HEK293 (cell line): ENCODE measurements at regions not wholly inside any gene's neighbourhood (a gene's known extent, or its start where the extent isn't known, plus 50 kb on each side); places are given as distances from the start of the nearest gene placed in this dataset.

Experiments
- CTCF ChIA-PET: fragments of 350-600 bp; formaldehyde crosslinking; extraction: SDS; loops from one replicate; lab custom pipeline; 2021; ENCODE audit warnings: antibody characterized with exemption; lab: Yijun Ruan, JAX
- POLR2A ChIA-PET: fragments of 300-600 bp; formaldehyde crosslinking; extraction: SDS; loops from one replicate; lab custom pipeline; 2020; ENCODE audit warnings: antibody characterized with exemption, inconsistent platforms; lab: Yijun Ruan, JAX
- H3K27ac ChIP-seq: fragments of 200-500 bp; sonication (Bioruptor generic); 2 replicates; pipeline ENCODE4 v1.5.1; 2014; ENCODE audit warnings: low read depth, low read length, control low read depth, inconsistent platforms; ENCODE audit errors: extremely low read depth
- H3K36me3 ChIP-seq, 2 experiments: fragments of 200-500 bp in 1 of 2; sonication (Bioruptor generic) in 1 of 2; 1 replicate in 1 of 2; 2 replicates in 1 of 2; pipeline ENCODE4 v1.5.1; 2014 to 2017; ENCODE audit warnings: inconsistent platforms in 2 of 2, low read length in 2 of 2; ENCODE audit not compliant: control insufficient read depth in 2 of 2, insufficient read depth in 1 of 2
- H3K4me1 ChIP-seq: fragments of 200-500 bp; sonication (Bioruptor generic); 2 replicates; pipeline ENCODE4 v1.5.1; 2014; ENCODE audit warnings: mild to moderate bottlenecking, low read length, inconsistent platforms; ENCODE audit not compliant: control insufficient read depth, insufficient read depth
- H3K4me3 ChIP-seq: 2 replicates; pipeline ENCODE4 v1.5.1; 2011; ENCODE audit warnings: low read depth, mild to moderate bottlenecking, control low read depth, low read length, moderate library complexity
- H3K9me3 ChIP-seq: fragments of 200-500 bp; sonication (Bioruptor generic); 2 replicates; pipeline ENCODE4 v1.5.1; 2014; ENCODE audit warnings: low read depth, low read length, inconsistent platforms; ENCODE audit not compliant: control insufficient read depth, insufficient read depth
- AEBP2 ChIP-seq: fragments of 450-650 bp; formaldehyde crosslinking; IDR thresholded peaks from 2 replicates; pipeline ENCODE4 v1.5.1; 2016; ENCODE audit warnings: missing biosample characterization, missing genetic modification characterization, borderline replicate concordance
- ELK4 ChIP-seq: IDR thresholded peaks from 2 replicates; pipeline ENCODE4 v1.6.1; 2011; ENCODE audit warnings: mild to moderate bottlenecking, low read depth, low read length, borderline replicate concordance
- HOXA7 ChIP-seq: sonication (generic); formaldehyde crosslinking; IDR thresholded peaks from 2 replicates; pipeline ENCODE4 v1.8.1; 2022; ENCODE audit warnings: missing genetic modification reagents, borderline replicate concordance
- INSM2 ChIP-seq: fragments of 450-650 bp; formaldehyde crosslinking; IDR thresholded peaks from 2 replicates; pipeline ENCODE4 v1.5.1; 2016; ENCODE audit warnings: missing biosample characterization, missing genetic modification characterization
- MYNN ChIP-seq: fragments of 450-650 bp; formaldehyde crosslinking; IDR thresholded peaks from 2 replicates; pipeline ENCODE4 v1.5.1; 2016; ENCODE audit warnings: missing biosample characterization, missing genetic modification characterization, borderline replicate concordance
- SETDB1 ChIP-seq: IDR thresholded peaks from one replicate; pipeline ENCODE4 v1.6.1; 2017; ENCODE audit warnings: mild to moderate bottlenecking, low read length, moderate library complexity, mixed read lengths; ENCODE audit not compliant: insufficient read length
- ZBTB10 ChIP-seq: fragments of 450-650 bp; formaldehyde crosslinking; IDR thresholded peaks from 2 replicates; pipeline ENCODE4 v1.5.1; 2016; ENCODE audit warnings: missing biosample characterization, missing genetic modification characterization
- ZNF10 ChIP-seq: fragments of 450-650 bp; formaldehyde crosslinking; IDR thresholded peaks from 2 replicates; pipeline ENCODE4 v1.5.1; 2017; ENCODE audit warnings: missing biosample characterization, missing genetic modification characterization
- ZNF16 ChIP-seq: fragments of 450-650 bp; formaldehyde crosslinking; IDR thresholded peaks from 2 replicates; pipeline ENCODE4 v1.5.1; 2016; ENCODE audit warnings: low read depth, missing biosample characterization, missing genetic modification characterization
- ZNF174 ChIP-seq: fragments of 450-650 bp; formaldehyde crosslinking; IDR thresholded peaks from 2 replicates; pipeline ENCODE4 v1.5.0; 2017; ENCODE audit warnings: missing biosample characterization, mild to moderate bottlenecking, missing genetic modification characterization
- ZNF211 ChIP-seq: fragments of 450-650 bp; formaldehyde crosslinking; IDR thresholded peaks from 2 replicates; pipeline ENCODE4 v1.5.1; 2016; ENCODE audit warnings: low read depth, missing biosample characterization, missing genetic modification characterization
- ZNF26 ChIP-seq: fragments of 450-650 bp; formaldehyde crosslinking; IDR thresholded peaks from 2 replicates; pipeline ENCODE4 v1.5.1; 2016; ENCODE audit warnings: missing biosample characterization, missing genetic modification characterization
- ZNF274 ChIP-seq, 2 experiments: fragments of 200-500 bp in 1 of 2; fragments of 450-650 bp in 1 of 2; sonication (Bioruptor generic) in 1 of 2; formaldehyde crosslinking in 1 of 2; IDR thresholded peaks; 2 replicates each; pipeline versions ENCODE4 v1.5.1 to v1.6.1; 2014 to 2016; ENCODE audit warnings: borderline replicate concordance in 1 of 2, inconsistent platforms in 1 of 2, low read length in 1 of 2, missing biosample characterization in 1 of 2, missing genetic modification characterization in 1 of 2
- ZNF354C ChIP-seq: fragments of 450-650 bp; formaldehyde crosslinking; IDR thresholded peaks from 2 replicates; pipeline ENCODE4 v1.5.1; 2016; ENCODE audit warnings: missing biosample characterization, missing genetic modification characterization, low read depth, borderline replicate concordance
- ZNF37A ChIP-seq: fragments of 450-650 bp; IDR thresholded peaks from 2 replicates; pipeline ENCODE4 v1.5.1; 2018; ENCODE audit warnings: missing biosample characterization, missing genetic modification characterization
- ZNF391 ChIP-seq: fragments of 450-650 bp; formaldehyde crosslinking; IDR thresholded peaks from 2 replicates; pipeline ENCODE4 v1.5.1; 2016; ENCODE audit warnings: low read depth, missing biosample characterization, missing genetic modification characterization, borderline replicate concordance
- ZNF394 ChIP-seq: fragments of 450-650 bp; formaldehyde crosslinking; IDR thresholded peaks from 2 replicates; pipeline ENCODE4 v1.5.1; 2016; ENCODE audit warnings: missing biosample characterization, missing genetic modification characterization, mild to moderate bottlenecking, moderate library complexity, borderline replicate concordance
- ZNF513 ChIP-seq: fragments of 450-650 bp; IDR thresholded peaks from 2 replicates; pipeline ENCODE4 v1.5.1; 2018; ENCODE audit warnings: missing biosample characterization, missing genetic modification characterization
- ZNF544 ChIP-seq: fragments of 450-650 bp; formaldehyde crosslinking; IDR thresholded peaks from 2 replicates; pipeline ENCODE4 v1.5.0; 2017; ENCODE audit warnings: missing biosample characterization, missing genetic modification characterization
- ZNF560 ChIP-seq: fragments of 450-650 bp; formaldehyde crosslinking; IDR thresholded peaks from 2 replicates; pipeline ENCODE4 v1.5.1; 2017; ENCODE audit warnings: missing biosample characterization, missing genetic modification characterization, borderline replicate concordance
- ZNF626 ChIP-seq: fragments of 450-650 bp; sonication (Bioruptor Pico); formaldehyde crosslinking; IDR thresholded peaks from 2 replicates; pipeline ENCODE4 v1.5.1; 2018; ENCODE audit warnings: missing biosample characterization, missing genetic modification characterization, inconsistent platforms
- ZNF639 ChIP-seq: fragments of 450-650 bp; formaldehyde crosslinking; IDR thresholded peaks from 2 replicates; pipeline ENCODE4 v1.5.1; 2016; ENCODE audit warnings: missing biosample characterization, missing genetic modification characterization
- ZNF830 ChIP-seq: fragments of 450-650 bp; IDR thresholded peaks from 2 replicates; pipeline ENCODE4 v1.5.0; 2018; ENCODE audit warnings: missing biosample characterization, missing genetic modification characterization, low read depth, mild to moderate bottlenecking, moderate library complexity
- ZSCAN18 ChIP-seq: fragments of 450-650 bp; formaldehyde crosslinking; IDR thresholded peaks from 2 replicates; pipeline ENCODE4 v1.5.1; 2016; ENCODE audit warnings: missing biosample characterization, missing genetic modification characterization

GRCh38 chr2:217660423-217660822, 342.4 kb downstream of the TNS1 start (continued):
- TF ChIP-seq ZNF354C (tag by site-specific recombination) (no peak), ZSCAN18 (tag by site-specific recombination) (no peak), AEBP2 (no peak), ZNF394 (tag by site-specific recombination) (no peak), ZNF639 (tag by site-specific recombination) (no peak), ZNF37A (no peak), ZNF544 (tag by site-specific recombination) (no peak), ZNF10 (no peak), ZNF174 (tag by site-specific recombination) (no peak), ZNF513 (tag by site-specific recombination) (no peak), ELK4 (no peak), ZNF626 (tag by site-specific recombination) (no peak), ZNF560 (no peak)

- H3K27ac ChIP-seq = no peak overlapping the region
- CTCF ChIA-PET = interaction anchor here (1.2 kb wide), 1 partner anchor 8 kb away, joined by 5 read pairs; no protein-coding TSS in a partner anchor
- H3K36me3 ChIP-seq = no peaks in the 10 kb centered on the region
- no peaks in the 10 kb centered on the region for H3K9me3 ChIP-seq
- POLR2A ChIA-PET = no interaction called here
- H3K4me1 ChIP-seq = no peaks in the 10 kb centered on the region
- H3K4me3 ChIP-seq = no peak overlapping the region
- TF ChIP-seq ZNF26 (no peak), ZNF274 (IDR thresholded peaks at IDR 0.05; ENCODE audit: low read length) (no peak), ZNF274 (tag by site-specific recombination; IDR thresholded peaks at IDR 0.05; ENCODE audit: borderline replicate concordance) (no peak), ZBTB10 (tag by site-specific recombination) (no peak), ZNF391 (tag by site-specific recombination) (no peak), MYNN (tag by site-specific recombination) (no peak), ZNF211 (tag by site-specific recombination) (no peak), ZNF830 (tag by site-specific recombination) (no peak), ZNF16 (tag by site-specific recombination) (no peak), INSM2 (tag by site-specific recombination) (no peak), SETDB1 (no peak), HOXA7 (CRISPR knock-in tag) (no peak)
Observed at GRCh38 chr2:217658806-217659205, 344.0 kb downstream of the TNS1 start.
